ENCODE measurements at regions not wholly inside any gene's neighbourhood (a gene's known extent, or its start where the extent isn't known, plus 50 kb on each side); places are given as distances from the start of the nearest gene placed in this dataset.
"Not testable (repeated sequence)": the region's sequence is repeated elsewhere in the genome, so short reads cannot be mapped to it uniquely, and the experiment has no call there.

DNA sequence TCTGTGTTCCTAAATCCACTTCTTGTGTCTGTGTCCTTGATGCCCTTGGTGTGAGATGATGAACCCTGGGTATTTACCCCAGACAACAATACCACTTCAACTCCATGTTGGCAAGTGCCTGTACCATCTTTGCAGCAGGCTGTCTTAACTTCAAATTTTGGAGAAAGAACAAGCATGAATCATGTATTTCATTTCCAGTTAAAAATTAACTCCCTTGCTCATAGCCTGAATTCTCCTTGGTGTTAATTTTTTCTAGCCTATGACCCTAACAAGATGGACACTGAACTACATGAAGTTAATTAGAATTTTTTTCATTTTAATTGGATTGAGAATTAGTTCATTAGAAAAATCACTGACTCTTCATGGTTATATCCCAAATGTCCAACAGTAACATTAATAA, 267.8 kb upstream of the INTU start:
- Histone ChIP-seq H3K36me3 (ENCODE audit: control insufficient read depth in 2 of 3, insufficient read depth in 3 of 3, low read length in 3 of 3) (no peaks in the 10 kb centered on the region), H3K4me3 (ENCODE audit: low read length in 3 of 3) (no peak overlapping the region), H3K27ac (ENCODE audit: low read depth in 2 of 2, low read length in 2 of 2) (no peak overlapping the region), H3K9ac (ENCODE audit: low read length in 3 of 3) (no peak overlapping the region), H3K27me3 (ENCODE audit: control insufficient read depth, insufficient read depth, low read length) (no peaks in the 10 kb centered on the region), H3K4me1 (ENCODE audit: control insufficient read depth in 2 of 3, insufficient read depth in 2 of 3, low read depth in 1 of 3, low read length in 3 of 3) (no peaks in the 10 kb centered on the region), H3K9me3 (ENCODE audit: control insufficient read depth in 2 of 3, insufficient read depth in 1 of 3, low read length in 3 of 3) (no peaks in the 10 kb centered on the region)
- DNase-seq (no peak), FAIRE-seq (peak; percentile 8)
- intact Hi-C loops (cut with DNase I): no loop called here
- TF ChIP-seq CTCF (IDR thresholded peaks at IDR 0.05; ENCODE audit: borderline replicate concordance, extremely low read depth, insufficient read depth): no peak

DNA sequence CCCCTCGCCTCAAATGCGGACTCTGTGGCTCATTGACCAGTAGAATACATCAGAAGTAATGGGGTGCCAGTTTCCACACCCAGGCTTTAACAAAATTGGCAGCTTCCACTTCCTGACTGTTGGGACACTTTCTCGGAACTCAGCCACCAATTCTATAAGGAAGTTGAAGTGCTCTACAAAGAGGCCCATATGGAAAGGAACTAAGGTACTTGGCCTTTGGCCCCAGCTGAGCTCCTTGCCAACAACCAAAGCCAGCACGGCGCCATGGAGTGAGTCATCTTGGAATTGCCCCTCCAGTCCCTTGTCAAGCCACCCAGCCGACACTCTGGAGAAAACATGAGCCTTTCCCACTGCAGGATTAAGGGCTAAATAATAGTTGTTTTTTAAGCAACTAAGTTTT, 262.2 kb upstream of the INTU start:
- no peak for FAIRE-seq
- Histone ChIP-seq H3K4me3 (ENCODE audit: low read length in 3 of 3) (no peak overlapping the region), H3K36me3 (ENCODE audit: control insufficient read depth in 2 of 3, insufficient read depth in 3 of 3, low read length in 3 of 3) (no peaks in the 10 kb centered on the region), H3K9ac (ENCODE audit: low read length in 3 of 3) (no peak overlapping the region), H3K4me1 (ENCODE audit: control insufficient read depth in 2 of 3, insufficient read depth in 2 of 3, low read depth in 1 of 3, low read length in 3 of 3) (no peaks in the 10 kb centered on the region), H3K9me3 (ENCODE audit: control insufficient read depth in 2 of 3, insufficient read depth in 1 of 3, low read length in 3 of 3) (no peaks in the 10 kb centered on the region), H3K27ac (ENCODE audit: low read depth in 2 of 2, low read length in 2 of 2) (no peak overlapping the region), H3K27me3 (ENCODE audit: control insufficient read depth, insufficient read depth, low read length) (no peaks in the 10 kb centered on the region)
- TF ChIP-seq CTCF (IDR thresholded peaks at IDR 0.05; ENCODE audit: borderline replicate concordance, extremely low read depth, insufficient read depth): no peak
- intact Hi-C loops (cut with DNase I): no loop called here
- no peak for DNase-seq

DNA sequence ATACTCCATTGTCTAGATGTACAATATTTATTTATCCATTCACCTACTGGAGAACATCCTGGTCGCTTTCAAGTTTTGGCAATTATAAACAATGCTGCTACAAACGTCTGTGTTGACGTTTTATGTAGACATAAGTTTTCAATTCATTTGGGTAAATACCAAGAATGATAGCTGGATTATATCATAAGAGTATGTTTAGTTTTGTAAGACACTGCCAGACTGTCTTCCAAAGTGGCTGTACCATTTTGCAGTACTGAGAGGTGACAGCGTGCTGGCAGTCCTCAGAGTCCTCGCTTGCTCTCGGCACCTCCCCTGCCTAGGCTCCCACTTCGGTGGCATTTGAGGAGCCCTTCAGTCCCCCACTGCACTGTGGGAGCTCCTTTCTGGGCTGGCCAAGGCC, 253.3 kb upstream of the INTU start:
- DNase-seq (no peak), FAIRE-seq (no peak)
- intact Hi-C loops (cut with DNase I): no loop called here
- TF ChIP-seq CTCF (IDR thresholded peaks at IDR 0.05; ENCODE audit: borderline replicate concordance, extremely low read depth, insufficient read depth): no peak
- Histone ChIP-seq H3K4me3 (ENCODE audit: low read length in 3 of 3) (no peak overlapping the region), H3K4me1 (ENCODE audit: control insufficient read depth in 2 of 3, insufficient read depth in 2 of 3, low read depth in 1 of 3, low read length in 3 of 3) (no peaks in the 10 kb centered on the region), H3K27me3 (ENCODE audit: control insufficient read depth, insufficient read depth, low read length) (no peaks in the 10 kb centered on the region), H3K36me3 (ENCODE audit: control insufficient read depth in 2 of 3, insufficient read depth in 3 of 3, low read length in 3 of 3) (no peaks in the 10 kb centered on the region), H3K9me3 (ENCODE audit: control insufficient read depth in 2 of 3, insufficient read depth in 1 of 3, low read length in 3 of 3) (no peaks in the 10 kb centered on the region), H3K27ac (ENCODE audit: low read depth in 2 of 2, low read length in 2 of 2) (no peak overlapping the region), H3K9ac (ENCODE audit: low read length in 3 of 3) (no peak overlapping the region)

- intact Hi-C loops (cut with DNase I); FAIRE-seq; H3K27ac ChIP-seq (ENCODE audit: low read depth in 2 of 2, low read length in 2 of 2); H3K36me3 ChIP-seq (ENCODE audit: control insufficient read depth in 2 of 3, insufficient read depth in 3 of 3, low read length in 3 of 3); H3K4me1 ChIP-seq (ENCODE audit: control insufficient read depth in 2 of 3, insufficient read depth in 2 of 3, low read depth in 1 of 3, low read length in 3 of 3); H3K9ac ChIP-seq (ENCODE audit: low read length in 3 of 3); H3K4me3 ChIP-seq (ENCODE audit: low read length in 3 of 3); H3K27me3 ChIP-seq (ENCODE audit: control insufficient read depth, insufficient read depth, low read length); H3K9me3 ChIP-seq (ENCODE audit: control insufficient read depth in 2 of 3, insufficient read depth in 1 of 3, low read length in 3 of 3): not testable (repeated sequence)
- peak in 1 of 5 donors; percentile 46 for DNase-seq
Observed at GRCh38 chr4:127379948-127380347, 252.8 kb upstream of the INTU start.

Data from kidney (tissue), 13 donors.